Stimulated activated naive CD4-positive, alpha-beta T cell (primary cell): ENCODE measurements at regions not wholly inside any gene's neighbourhood (a gene's known extent, or its start where the extent isn't known, plus 50 kb on each side); places are given as distances from the start of the nearest gene placed in this dataset.
A peak's percentile ranks its signal among the peaks of the same experiment; 100 is the strongest.
"Not testable (repeated sequence)": the region's sequence is repeated elsewhere in the genome, so short reads cannot be mapped to it uniquely, and the experiment has no call there.

Experiments
- DNase-seq, 6 experiments: peaks; one replicate each; lab custom pipeline; 2025; lab: John Stamatoyannopoulos, UW

DNA sequence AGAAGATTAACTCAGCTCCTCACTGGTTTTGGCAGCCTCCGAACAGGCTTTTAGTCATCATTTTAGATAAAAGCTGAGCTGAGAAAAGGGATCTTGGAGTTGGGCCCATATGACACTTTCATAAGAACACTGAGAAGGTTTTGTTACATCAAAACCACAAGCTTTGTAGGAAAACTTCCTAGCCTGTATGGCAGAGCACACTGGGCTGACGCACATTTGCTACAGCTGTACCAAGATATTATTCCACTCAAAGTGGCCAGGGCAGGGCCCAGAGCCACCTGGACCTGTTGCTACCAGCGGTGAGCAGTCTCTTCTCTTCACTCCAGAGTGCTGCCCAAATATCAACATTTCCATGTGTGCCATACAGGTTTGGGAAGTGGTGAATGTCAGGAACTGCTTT is 160.5 kb upstream of the CCDC54 start:
- DNase-seq, result no peak

DNA sequence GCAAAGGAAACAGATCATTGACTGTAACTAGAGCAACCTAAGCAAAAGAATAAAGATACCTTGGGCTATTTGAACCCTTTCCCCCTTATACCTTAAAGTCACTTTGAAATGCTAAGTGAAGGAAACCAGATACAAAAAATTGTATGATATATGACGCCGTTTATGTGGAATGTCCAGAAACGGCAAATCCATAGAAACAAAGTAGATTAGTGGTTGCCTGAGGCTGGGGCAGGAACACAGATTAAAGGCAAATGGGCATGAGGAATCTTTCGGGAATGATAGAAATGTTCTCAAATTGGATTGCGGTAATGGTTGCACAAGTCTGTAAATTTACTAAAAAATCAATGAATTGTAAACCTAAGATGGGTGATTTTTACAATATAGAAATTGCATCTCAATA is 160.1 kb upstream of the CCDC54 start:
- no peak for DNase-seq

DNA sequence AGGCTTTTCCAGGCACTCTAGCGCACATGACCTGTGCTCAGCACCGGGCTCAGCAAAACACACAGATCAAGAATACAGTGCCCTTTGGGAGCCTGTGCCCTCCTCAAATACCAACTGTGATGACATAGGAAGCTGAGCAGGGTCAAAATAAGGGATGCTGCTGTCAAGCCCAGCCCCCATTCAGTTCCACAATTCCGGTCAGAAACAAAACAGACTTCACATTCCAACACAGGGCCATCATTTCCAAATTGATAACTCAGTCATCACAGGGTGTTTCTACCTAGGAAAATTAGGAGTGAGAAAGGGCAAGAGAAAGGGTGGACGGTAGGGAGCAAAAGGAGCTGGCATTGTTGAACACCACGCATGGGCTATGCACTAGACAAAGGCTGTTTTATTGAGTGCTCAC is 158.4 kb upstream of the CCDC54 start:
- DNase-seq, result no peak

DNA sequence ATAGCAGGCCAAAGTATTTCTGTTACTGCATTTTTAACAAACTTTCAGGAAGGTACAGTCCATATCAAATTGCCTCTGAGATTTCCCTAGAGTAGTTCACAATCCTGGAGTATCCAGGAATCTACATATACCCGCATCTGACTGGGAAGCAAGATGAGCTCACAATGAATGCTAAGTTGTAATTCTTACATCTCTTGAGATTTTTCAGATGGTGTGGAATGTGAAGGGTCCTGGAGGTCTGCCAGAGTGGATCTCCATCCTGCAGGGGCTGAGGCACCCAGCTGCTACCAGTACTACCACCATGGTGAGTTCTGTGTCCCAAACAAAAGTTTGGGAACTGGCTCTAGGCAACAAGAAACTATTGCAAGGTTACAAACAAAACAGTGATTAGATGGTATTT is 156.7 kb upstream of the CCDC54 start:
- no peak for DNase-seq

DNA sequence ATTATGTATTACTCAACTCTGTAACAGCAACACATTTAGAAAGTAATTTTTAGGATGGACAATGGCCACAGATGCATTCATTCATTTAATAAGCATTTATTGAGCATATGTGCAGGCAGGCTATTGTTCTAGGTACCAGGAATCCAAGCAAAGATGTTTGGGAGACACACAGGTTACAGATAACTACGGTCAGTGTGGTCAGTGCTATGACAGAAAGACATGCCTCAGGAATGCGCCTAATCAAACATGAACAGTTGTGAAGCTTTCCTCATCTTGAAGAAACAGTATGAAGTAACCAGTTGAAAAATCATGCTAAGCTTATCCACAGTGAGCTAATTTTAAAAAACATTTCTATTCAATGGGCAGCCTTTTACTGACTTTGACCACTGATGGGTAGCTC is 155.4 kb upstream of the CCDC54 start:
- no peak for DNase-seq

DNA sequence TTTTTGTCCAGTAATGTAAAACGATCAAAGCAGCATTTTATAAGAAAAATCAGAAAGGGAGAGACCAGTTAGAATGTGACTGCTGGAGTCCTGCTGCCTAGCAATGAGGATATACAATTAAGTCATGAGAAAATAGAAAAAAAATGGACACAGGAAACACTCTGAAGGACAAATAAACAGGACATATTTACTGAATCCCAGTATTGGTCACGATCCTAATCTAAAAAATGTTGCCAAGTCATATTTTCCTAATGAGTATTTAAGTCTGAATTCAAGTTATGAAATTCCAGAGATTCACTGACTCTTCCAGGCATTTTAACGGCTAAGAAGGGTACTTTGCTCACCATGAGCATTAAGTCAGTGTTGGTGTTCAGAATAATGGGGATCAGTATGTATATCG is 154.3 kb upstream of the CCDC54 start:
- no peak for DNase-seq

DNA sequence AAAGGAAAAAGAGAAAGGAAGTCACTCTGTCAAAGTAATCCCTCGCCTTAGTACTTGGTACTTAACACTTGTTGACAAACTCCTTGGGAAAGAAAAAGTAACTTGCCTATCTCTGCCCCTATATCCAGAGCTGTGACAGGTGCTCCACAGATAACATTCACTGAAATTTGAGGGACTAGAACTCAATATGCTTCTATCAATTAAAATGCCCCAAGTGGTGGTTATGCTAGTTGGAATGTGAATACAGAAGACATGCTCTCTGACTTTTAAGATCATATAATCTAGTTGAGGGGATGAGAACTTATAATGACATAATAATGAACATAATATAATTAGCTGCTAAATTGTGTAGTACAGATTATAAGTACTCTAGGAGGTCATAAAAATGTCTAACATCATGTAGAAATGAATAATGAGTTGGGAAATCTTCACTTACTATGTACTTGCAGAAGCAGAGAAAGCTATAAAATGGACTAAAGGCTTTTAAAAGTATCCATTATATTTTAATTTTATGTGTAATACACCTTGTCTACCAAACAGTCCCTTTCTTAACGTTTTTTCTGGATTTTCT is 153.1 kb upstream of the CCDC54 start:
- no peak for DNase-seq

DNA sequence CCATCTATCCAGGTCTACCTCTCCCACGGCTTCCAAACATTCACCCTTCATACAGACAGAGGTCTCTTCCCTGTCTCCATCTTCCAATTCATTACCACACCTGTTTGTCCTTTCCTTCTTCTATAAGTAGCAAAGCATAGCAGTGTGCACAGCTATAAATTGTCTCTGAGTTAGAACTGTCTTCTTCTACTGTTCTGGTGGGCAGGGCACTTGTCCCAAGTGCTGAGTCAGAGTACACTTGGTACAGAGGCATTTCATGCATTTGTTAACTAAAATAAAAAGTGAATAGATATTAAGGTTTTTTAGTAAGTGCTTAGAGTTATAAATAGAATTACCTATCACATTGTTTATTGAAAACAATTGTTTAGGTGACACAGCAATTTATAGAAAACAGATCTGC is 150.1 kb upstream of the CCDC54 start:
- no peak for DNase-seq

DNA sequence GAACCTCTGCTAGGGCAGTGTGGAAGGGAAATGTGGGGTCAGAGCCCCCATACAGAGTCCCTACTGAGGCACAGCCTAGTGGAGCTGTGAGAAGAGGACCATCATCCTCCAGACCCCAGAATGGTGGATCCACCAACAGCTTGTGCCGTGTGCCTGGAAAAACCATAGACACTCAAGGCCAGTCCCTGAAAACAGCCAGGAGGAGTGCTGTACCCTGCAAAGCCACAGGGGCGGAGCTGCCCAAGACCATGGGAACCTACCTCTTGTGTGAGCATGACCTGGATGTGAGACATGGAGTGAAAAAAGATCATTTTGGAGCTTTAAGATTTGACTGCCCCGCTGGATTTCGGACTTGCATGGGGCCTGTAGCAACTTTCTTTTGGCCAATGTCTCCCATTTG is 143.4 kb upstream of the CCDC54 start:
- not testable (repeated sequence) for DNase-seq

DNA sequence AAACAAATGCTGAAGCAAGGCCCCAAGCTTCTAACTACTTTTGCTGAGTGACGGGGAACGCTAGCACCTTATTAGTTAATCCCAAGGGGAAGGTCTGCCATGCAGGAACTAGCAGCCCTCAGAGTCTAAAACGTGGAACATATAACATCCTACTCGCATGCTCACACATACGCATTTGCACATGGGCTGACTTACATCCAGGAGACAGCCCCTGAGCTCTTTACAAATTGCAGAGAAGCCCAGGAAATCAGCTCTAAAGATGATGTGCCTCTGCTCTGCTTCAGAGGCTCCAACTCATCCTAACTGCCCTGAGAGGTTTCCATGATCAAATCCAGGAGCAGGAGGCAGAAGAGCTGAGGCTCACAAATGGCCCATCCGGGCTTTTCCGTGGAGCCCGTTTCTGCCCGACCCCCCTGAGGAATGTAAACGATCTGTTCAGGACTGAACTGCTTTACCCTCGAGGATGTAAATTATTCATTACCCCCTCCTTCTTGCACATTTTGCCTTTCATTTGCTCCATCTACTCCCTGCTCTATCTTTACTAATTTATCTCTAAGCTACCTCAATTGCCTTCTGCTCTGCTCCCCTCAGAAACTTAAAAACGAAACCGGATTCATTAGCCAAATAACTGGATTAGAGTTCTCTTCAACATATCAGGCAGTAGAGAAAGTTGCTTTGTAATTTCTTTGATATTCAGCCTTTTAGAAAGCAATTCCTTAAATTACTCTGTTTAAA is 141.9 kb upstream of the CCDC54 start:
- DNase-seq, result no peak

DNA sequence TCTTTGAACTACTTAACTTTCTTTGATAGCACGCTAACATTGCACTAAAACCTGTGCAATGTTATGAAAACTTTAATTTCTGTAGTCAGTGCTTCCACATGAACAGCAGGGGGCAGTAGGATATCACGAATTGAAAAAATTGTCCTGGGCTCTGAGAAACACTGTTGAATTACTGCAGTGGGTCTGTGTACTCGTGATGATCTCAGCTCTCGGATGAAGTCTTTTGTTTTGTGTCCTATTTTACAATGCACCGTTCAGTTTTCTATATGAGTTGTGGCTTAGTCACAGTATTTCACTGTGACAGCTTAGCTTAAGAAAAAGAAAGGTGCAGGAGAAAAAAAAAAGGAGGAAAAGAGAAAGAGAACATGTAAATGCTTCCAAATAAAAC is 141.3 kb upstream of the CCDC54 start:
- peak in 5 of 6 experiments; percentile 26 to 81 (median 42) for DNase-seq

DNA sequence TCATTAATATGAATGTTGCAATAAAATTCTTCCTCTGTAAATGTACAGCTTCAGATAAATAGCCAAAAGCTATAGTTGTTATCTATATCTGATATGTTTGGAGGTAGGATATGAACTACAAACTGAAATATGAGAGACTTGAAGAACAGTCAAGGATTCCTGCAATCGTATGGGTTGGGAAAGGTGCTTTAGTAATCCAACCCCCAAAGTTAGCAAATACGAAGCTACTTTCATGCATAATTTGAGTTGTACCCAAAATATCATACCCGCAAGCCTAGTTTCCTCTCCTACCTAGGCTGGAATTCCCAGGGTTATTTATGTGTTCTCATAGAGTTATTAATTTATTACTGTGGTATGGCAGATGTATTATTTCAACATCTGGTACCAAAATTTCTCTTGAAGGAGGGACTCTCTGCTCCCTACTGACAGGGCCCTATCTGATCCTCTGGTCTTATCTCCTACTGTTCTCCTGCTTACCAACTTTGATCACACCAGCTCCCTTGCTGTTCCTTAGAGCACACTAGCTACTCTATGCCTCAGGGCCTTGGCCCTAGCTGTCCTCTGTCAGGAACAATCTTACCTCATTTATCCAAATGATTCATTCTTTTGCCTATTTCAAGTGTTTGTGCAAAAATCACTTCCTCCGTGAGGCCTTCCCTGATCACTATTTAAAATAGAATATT is 140.4 kb upstream of the CCDC54 start:
- no peak for DNase-seq

DNA sequence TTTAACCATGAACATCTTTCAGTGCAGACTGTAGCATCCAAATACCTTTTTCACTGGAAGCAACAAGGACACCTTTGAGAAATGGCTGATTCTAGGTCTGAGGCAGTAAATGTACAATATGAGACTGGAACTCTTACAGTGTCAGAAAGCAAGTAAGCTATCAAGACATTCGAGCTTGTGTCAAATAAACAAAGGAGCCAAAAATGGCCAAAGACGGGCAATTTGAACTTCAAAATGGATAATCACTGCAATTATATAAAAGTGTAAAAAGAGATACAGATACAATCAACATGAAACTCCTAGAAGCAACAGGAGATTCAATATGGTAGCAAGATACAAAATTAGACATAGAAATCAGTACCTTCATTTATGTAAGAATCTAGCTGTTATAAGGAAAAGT is 138.5 kb upstream of the CCDC54 start:
- DNase-seq, result no peak

DNA sequence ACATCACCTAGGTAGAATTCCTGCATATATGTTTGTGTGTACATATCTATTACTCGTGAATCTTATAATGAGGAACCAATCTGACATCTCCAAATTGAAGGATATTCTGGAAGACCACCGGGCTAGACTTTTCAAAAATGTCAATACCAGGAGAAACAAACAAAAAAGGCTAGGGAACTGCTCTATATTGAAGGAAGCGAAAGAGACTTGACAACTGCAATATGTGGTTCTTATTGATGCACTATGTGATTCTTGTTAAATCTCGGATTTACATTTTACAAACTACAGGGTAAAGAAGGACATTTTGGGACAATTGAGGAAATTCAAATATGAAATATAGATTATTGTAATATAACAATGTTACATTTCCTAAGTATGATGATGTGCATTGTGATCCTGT is 137.5 kb upstream of the CCDC54 start:
- no peak for DNase-seq

DNA sequence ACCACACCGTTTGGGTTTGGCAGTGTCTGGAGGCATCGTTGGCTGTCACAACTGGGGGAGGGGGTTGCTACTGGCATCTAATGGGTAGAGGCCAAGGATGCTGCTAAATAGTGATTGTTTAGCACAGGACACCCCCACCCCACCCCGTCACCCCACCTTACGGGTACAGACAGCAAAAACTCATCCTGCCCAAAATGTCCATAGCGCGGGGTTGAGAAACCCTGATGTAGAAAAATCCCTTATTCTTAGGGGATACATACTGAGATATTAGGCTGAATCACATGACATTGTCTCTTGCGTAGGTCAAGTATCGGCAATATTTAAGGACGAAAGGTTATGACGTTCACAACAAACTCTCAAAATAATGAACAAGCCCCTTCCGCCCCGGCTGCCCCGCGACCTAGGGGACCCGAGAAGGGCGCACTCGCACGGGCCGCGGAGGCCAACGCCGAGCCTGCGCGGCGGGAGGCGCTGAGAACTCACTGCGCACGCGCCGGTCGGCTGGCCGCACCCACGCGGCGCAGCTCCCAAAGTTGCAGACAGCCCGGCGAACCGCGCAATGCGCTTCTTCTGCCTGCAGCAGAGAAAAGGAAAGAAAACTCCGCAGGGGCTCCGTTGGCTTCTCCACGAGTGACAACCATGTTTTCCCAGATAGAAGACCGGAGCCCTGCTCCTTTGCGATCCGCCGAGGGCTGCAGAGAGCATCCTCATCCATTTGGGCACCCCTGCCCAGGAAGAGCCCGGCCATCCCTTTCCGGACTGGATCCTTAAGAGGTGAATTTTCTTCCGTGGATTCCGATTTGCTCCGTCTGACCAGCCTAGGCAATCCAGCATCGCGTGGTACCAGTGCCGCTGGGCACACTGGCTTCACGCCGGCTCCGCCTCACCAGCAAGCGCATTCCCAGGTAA is 136.8 kb upstream of the CCDC54 start:
- peak; percentile 40 to 75 (median 58) for DNase-seq

DNA sequence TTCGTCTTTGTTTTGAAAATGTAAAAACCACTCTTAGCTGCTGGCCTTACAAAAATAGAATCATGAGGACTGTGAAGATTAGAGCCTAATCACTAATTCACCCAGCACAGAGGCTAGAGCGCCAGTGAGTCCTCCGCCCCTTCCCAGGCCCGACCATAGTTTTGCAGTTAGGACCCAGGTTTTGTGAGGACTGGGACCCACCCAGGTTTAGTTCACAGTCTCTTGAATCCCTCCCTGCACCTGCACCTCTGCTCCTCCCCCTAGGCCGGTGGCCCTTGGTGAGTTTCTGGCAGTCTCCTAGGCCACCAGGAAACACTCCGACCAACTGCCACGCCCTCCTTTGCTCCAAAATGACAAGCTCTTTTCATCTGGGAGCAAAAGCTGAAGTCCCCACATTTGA is 136.0 kb upstream of the CCDC54 start:
- DNase-seq, result peak in 2 of 6 experiments; percentile 16 to 30

DNA sequence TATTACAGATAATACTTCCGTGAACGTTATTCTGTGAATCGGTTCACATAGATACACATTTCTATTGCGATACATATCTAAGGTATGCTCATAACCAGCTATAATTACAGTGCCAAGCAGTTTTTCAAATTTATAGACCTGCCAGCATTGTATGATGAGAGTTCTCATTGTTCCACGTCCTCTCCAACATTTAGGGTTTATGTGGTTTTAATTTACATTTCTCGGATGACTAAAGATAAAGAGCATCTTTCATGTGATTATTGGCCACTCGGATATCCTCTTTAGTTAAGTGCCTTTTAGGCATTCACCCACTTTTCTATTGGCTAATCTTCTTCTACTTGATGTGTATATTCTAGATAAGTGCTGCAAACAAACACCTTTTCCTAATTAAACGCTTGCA is 134.7 kb upstream of the CCDC54 start:
- DNase-seq, result no peak

DNA sequence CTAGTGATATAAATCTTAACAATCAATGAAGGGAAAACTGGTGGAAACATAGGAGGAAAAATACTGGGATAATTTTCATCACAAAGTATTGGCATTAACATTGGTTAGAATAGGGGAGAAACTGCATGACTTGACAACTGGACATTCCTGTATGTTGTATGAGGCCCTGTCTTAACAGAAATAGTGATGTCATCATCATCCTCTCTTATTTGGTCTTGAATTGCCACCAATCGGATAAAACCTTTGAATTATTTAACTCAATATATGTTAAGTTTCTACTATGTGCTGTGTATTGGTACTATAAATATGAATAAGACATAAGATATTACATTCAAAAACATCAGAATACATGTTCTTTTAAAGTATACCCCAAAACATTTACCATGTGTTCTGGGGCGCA is 130.1 kb upstream of the CCDC54 start:
- no peak for DNase-seq

DNA sequence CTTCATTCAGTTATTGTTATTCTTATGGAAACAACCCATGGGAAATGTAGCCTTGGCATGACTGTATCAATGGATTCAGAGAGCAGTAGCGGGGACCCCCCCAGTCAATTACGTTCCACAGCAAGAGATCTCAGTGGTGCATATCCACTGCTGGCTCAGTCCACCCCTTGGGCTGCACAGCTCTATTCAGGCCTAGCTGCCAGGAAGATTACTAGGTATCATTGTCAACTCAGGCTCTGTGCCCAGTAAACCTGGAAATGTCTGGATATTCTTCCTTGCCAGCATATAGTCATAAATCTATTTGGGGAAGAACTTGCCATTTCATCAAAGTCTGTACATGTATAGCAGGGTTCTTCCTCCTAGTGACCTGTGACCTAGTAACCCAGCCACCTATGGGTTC is 128.1 kb upstream of the CCDC54 start:
- no peak for DNase-seq

DNA sequence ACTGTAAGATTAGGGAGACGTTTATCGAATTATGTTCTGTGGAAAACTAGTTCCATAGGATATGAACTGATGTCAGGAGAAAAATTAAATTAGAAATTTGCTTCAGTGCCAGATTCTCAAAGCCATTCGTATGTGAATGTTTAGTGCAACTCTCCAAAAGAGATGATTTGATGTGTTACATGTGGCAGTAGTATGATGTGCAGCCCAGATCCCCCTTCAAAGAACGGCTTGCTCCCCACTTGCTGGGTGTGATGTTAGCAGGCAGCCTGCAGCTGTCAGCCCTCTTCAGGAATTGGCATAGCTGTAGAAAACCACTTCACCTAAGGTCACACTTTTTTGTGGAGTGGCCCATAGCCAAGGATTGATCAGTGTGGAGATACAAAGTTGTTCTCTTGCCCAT is 127.0 kb upstream of the CCDC54 start:
- no peak for DNase-seq

DNA sequence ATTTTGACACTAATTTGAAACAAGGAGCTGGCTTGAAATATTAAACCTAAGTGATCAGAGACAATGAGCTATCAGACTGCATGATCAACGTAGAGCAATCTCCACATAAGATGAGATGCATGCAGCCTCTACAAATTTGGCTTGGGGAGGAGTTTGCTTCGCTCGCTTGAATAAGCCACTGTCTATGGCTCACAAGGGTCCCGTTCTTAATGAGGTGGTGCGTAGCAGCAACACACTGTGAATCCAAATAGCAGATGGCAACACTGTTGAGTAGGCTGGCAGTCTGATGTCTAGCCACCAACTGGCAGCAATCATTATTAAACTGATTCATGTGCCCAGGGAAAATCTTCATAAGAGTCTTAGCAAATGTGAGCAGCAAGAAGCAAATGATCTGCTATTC is 125.4 kb upstream of the CCDC54 start:
- no peak for DNase-seq

DNA sequence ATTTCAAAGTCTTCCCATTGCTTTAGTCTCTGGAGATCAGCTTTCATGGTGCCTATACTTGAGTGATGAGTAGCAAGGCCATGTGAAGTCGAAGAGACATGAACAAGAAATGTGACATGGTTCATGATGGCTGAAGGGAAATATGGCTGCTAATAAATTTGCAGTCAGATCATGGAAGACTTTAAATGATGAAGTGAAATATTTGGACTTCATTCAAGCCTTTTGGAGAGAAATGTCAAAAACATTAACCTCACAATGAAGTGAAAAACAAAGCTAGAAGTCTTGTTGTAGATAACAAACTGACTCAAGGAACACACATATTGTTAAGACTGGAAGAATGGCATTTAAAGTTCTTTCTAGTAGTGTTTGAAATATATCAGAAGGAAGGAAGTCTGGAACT is 120.3 kb upstream of the CCDC54 start:
- no peak for DNase-seq

DNA sequence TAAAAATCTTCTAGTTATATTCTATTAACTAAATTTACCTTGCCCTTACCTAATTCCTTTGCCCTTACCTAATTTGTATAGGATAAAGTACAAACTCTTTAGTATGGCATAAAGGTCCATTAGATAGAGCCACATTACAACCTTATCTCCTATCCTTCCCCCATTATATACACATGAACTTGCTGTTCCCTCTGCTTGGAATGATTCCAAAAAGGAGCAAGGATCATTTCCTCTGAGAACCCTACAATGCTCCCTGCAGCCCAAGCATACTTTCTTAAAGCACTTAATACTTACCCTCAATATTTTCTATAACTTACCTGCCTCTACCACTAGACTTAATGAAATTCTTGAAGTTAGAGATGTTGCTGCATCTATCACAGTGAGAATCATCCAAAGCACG is 118.9 kb upstream of the CCDC54 start:
- no peak for DNase-seq
